Astrocyte of the cerebellum (primary cell): ENCODE measurements at regions not wholly inside any gene's neighbourhood (a gene's known extent, or its start where the extent isn't known, plus 50 kb on each side); places are given as distances from the start of the nearest gene placed in this dataset.

Experiments used
- DNase-seq: peaks from one replicate; pipeline ENCODE4 v3.0.0-alpha.2; 2011; ENCODE audit warnings: low read depth
- H3K4me3 ChIP-seq: 2 replicates; pipeline ENCODE4 v1.5.1; 2011; ENCODE audit warnings: mild to moderate bottlenecking, low read depth, low read length, moderate library complexity
- CTCF ChIP-seq: IDR thresholded peaks from 2 replicates; pipeline ENCODE4 v1.5.1; 2012; ENCODE audit warnings: low read length, low read depth, moderate library complexity, mild to moderate bottlenecking; ENCODE audit errors: missing control alignments
- in situ Hi-C: cut with HindIII; loops from 2 replicates; pipeline ENCODE4 v1.10.0; 2017; ENCODE audit warnings: low sequenced_read_pairs

GRCh38 chrX:128142745-128143144 lies 90.5 kb upstream of the ACTRT1 start:
- no peak for TF ChIP-seq CTCF
- H3K4me3 ChIP-seq, result no peak overlapping the region
- in situ Hi-C loops, result no loop called here
- no peak for DNase-seq

GRCh38 chrX:128106630-128107029 lies 54.4 kb upstream of the ACTRT1 start:
- no peak overlapping the region for H3K4me3 ChIP-seq
- peak; percentile 23 for TF ChIP-seq CTCF
- in situ Hi-C loops, result no loop called here
- DNase-seq, result no peak

- DNase-seq, result no peak
- no peak overlapping the region for H3K4me3 ChIP-seq
- in situ Hi-C loops, result no loop called here
- no peak for TF ChIP-seq CTCF
Observed at GRCh38 chrX:128105659-128106058, 53.5 kb upstream of the ACTRT1 start.
